ENCODE measurements at regions not wholly inside any gene's neighbourhood (a gene's known extent, or its start where the extent isn't known, plus 50 kb on each side); places are given as distances from the start of the nearest gene placed in this dataset.

DNA sequence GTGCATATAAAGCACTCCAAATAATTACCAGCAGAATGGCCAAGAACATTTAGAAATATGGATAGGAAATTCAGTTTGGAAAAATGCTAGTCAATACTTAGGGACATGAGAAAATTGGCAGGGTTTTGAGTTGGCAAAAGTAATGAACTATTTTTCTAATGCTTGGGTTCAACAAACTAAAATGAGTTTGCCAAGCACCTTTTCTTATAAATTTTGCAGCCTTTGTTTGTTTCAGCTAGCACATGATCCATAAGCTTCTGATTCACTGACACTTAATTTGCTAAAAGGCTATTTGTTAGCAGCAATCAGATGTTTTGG lies 324.8 kb downstream of the QKI start:
- Histone ChIP-seq H3K4me2 (ENCODE audit: low read depth, low read length) (no peak overlapping the region), H4K91ac (ENCODE audit: insufficient read depth, low read depth, low read length) (no peak overlapping the region), H4K8ac (ENCODE audit: low read depth in 2 of 2, low read length in 2 of 2) (no peak overlapping the region), H3K9me3 (ENCODE audit: control insufficient read depth, insufficient read depth, low read length) (no peaks in the 10 kb centered on the region), H2BK120ac (ENCODE audit: low read depth, low read length) (peak overlapping the region; percentile 22; the same call in 1 of the 2 replicates), H3K9me1 (ENCODE audit: insufficient read depth, low read length) (peaks cover 4% of the 10 kb centered on the region; the same call in 1 of the 2 replicates), H2AK9ac (replicated peaks; ENCODE audit: low read depth, low read length, poor library complexity) (no peak overlapping the region), H2BK20ac (ENCODE audit: low read depth, low read length) (0 out of 2 replicates have a peak overlapping the region, but pooled peaks have one; percentile 58), H3K23ac (ENCODE audit: low read depth, low read length) (no peak overlapping the region), H3K4me1 (ENCODE audit: control insufficient read depth, insufficient read depth, low read length) (peaks cover 4% of the 10 kb centered on the region), H3K56ac (ENCODE audit: extremely low read depth, insufficient read depth, low read length) (no peak overlapping the region), H3K79me1 (ENCODE audit: low read depth in 1 of 2, low read length in 2 of 2) (no peaks in the 10 kb centered on the region), H2AFZ (replicated peaks; ENCODE audit: low read length, poor library complexity) (no peak overlapping the region), H2AK5ac (ENCODE audit: low read depth, low read length) (no peak overlapping the region), H3K27ac (ENCODE audit: insufficient read depth, low read length) (no peak overlapping the region), H2BK5ac (ENCODE audit: low read depth, low read length, poor library complexity, severe bottlenecking) (no peak overlapping the region), H3K27me3 (ENCODE audit: control insufficient read depth, insufficient read depth, low read length) (peaks cover 4% of the 10 kb centered on the region), H3K4me3 (ENCODE audit: insufficient read depth, low read depth, low read length) (no peak overlapping the region), H2BK15ac (ENCODE audit: low read depth, low read length) (no peak overlapping the region), H3K36me3 (ENCODE audit: control insufficient read depth, insufficient read depth, low read length) (no peaks in the 10 kb centered on the region), H3K14ac (replicated peaks; ENCODE audit: low read depth, low read length) (no peak overlapping the region), H4K20me1 (ENCODE audit: insufficient read depth, low read length) (no peaks in the 10 kb centered on the region), H3K18ac (ENCODE audit: low read depth, low read length) (no peak overlapping the region), H4K5ac (ENCODE audit: low read depth, low read length) (no peak overlapping the region), H3K4ac (ENCODE audit: low read depth, low read length) (no peak overlapping the region), H3K9ac (ENCODE audit: low read depth, low read length) (no peak overlapping the region)
- intact Hi-C loops (cut with micrococcal nuclease) (no loop called here), in situ Hi-C loops (cut with MboI; ENCODE audit: low sequenced_read_pairs) (no loop called here), dilution Hi-C loops (cut with HindIII; ENCODE audit: low sequenced_read_pairs, unreplicated experiment) (no loop called here)
- ATAC-seq (ENCODE audit: low read depth), result no peak
- CTCF ChIA-PET, result interaction anchor here (1.4 kb wide), 1 partner anchor 14 kb away, joined by 3 read pairs; no protein-coding TSS in a partner anchor
- POLR2A ChIA-PET (ENCODE audit: unreplicated experiment), result no interaction called here
- no peak for DNase-seq
- no TSS peak for BruUV-seq (replicated peaks)
- TF ChIP-seq SMC3 (IDR thresholded peaks at IDR 0.05; ENCODE audit: low read depth, low read length) (no peak), NFE2L2 (IDR thresholded peaks at IDR 0.05; ENCODE audit: low read depth, low read length) (no peak), MAFK (IDR thresholded peaks at IDR 0.05; ENCODE audit: low read depth, low read length) (no peak), POLR2A (IDR thresholded peaks at IDR 0.05; ENCODE audit: low read depth, low read length) (no peak)

All from IMR-90 (cell line).